Gastrocnemius medialis (tissue), 4 donors: ENCODE measurements at regions not wholly inside any gene's neighbourhood (a gene's known extent, or its start where the extent isn't known, plus 50 kb on each side); places are given as distances from the start of the nearest gene placed in this dataset.

Experiments
- CTCF ChIP-seq, 5 experiments: fragments of 450-650 bp in 3 of 5; fragments of 200-600 bp in 2 of 5; sonication (generic) in 2 of 5; IDR thresholded peaks in 4 of 5; conservative IDR thresholded peaks in 1 of 5; 1 replicate in 4 of 5; 2 replicates in 1 of 5; pipeline ENCODE4 v1.5.1; 2016 to 2019; ENCODE audit warnings: antibody characterized with exemption in 5 of 5, mild to moderate bottlenecking in 3 of 5, moderate library complexity in 3 of 5
- POLR2A ChIP-seq, 2 donors: fragments of 450-650 bp; IDR thresholded peaks; one replicate each; pipeline ENCODE4 v1.6.1; 2017; ENCODE audit warnings: antibody characterized with exemption in 2 of 2, mild to moderate bottlenecking in 2 of 2, moderate library complexity in 2 of 2

GRCh38 chr10:8674230-8674629 is 619.7 kb downstream of the GATA3 start:
- TF ChIP-seq POLR2A (IDR thresholded peaks at IDR 0.05) (no peak), CTCF (IDR thresholded peaks at IDR 0.05 in 4 of 5, conservative IDR thresholded peaks at IDR 0.05 in 1 of 5) (no peak)
